D341Med (cell line): ENCODE measurements at regions not wholly inside any gene's neighbourhood (a gene's known extent, or its start where the extent isn't known, plus 50 kb on each side); places are given as distances from the start of the nearest gene placed in this dataset.
"Not testable (repeated sequence)": the region's sequence is repeated elsewhere in the genome, so short reads cannot be mapped to it uniquely, and the experiment has no call there.

Source experiments
- DNase-seq: peaks from one replicate; pipeline ENCODE4 v3.0.0; 2012; ENCODE audit warnings: low spot score

- no peak for DNase-seq
These were observed 51.0 kb upstream of the ACTR3 start for GRCh38 chr2:113838744-113839444.

GRCh38 chr2:113838277-113838676 is 51.6 kb upstream of the ACTR3 start:
- no peak for DNase-seq

- DNase-seq: no peak
These were observed 55.7 kb upstream of the ACTR3 start for GRCh38 chr2:113834051-113834730.

GRCh38 chr2:113832795-113833290 is 57.0 kb upstream of the ACTR3 start:
- no peak for DNase-seq

- no peak for DNase-seq
These were observed 58.7 kb upstream of the ACTR3 start for GRCh38 chr2:113831161-113831560.

- no peak for DNase-seq
These were observed 60.1 kb upstream of the ACTR3 start for GRCh38 chr2:113829761-113830160.

GRCh38 chr2:113829270-113829669 is 60.6 kb upstream of the ACTR3 start:
- DNase-seq: no peak

- no peak for DNase-seq
These were observed 61.7 kb upstream of the ACTR3 start for GRCh38 chr2:113828049-113828742.

- DNase-seq: no peak
These were observed 62.5 kb upstream of the ACTR3 start for GRCh38 chr2:113827426-113827825.

GRCh38 chr2:113826346-113827285 is 63.3 kb upstream of the ACTR3 start:
- no peak for DNase-seq

- no peak for DNase-seq
These were observed 65.9 kb upstream of the ACTR3 start for GRCh38 chr2:113823716-113824595.

GRCh38 chr2:113822087-113822815 is 65.8 kb upstream of the SLC35F5 start:
- no peak for DNase-seq

- peak; percentile 18 for DNase-seq
These were observed 62.0 kb upstream of the SLC35F5 start for GRCh38 chr2:113818382-113818951.

GRCh38 chr2:113813396-113813795 is 57.0 kb upstream of the SLC35F5 start:
- not testable (repeated sequence) for DNase-seq

GRCh38 chr2:113812204-113812603 is 55.8 kb upstream of the SLC35F5 start:
- DNase-seq: no peak

GRCh38 chr2:113809076-113809736 is 52.8 kb upstream of the SLC35F5 start:
- no peak for DNase-seq

GRCh38 chr2:113807721-113808120 is 51.3 kb upstream of the SLC35F5 start:
- no peak for DNase-seq

- DNase-seq: no peak
These were observed 49.9 kb upstream of the SLC35F5 start for GRCh38 chr2:113806217-113806913.
